Erythroblast (primary cell): ENCODE measurements at regions not wholly inside any gene's neighbourhood (a gene's known extent, or its start where the extent isn't known, plus 50 kb on each side); places are given as distances from the start of the nearest gene placed in this dataset.

Experiments used
- GATA1 ChIP-seq: IDR thresholded peaks from 2 replicates; pipeline ENCODE4 v1.6.1; 2011; ENCODE audit warnings: low read depth, mild to moderate bottlenecking, control low read depth, low read length, moderate library complexity
- POLR2A ChIP-seq: IDR thresholded peaks from 2 replicates; pipeline ENCODE4 v1.6.1; 2011; ENCODE audit warnings: mild to moderate bottlenecking, low read length

GRCh38 chr4:174133551-174133950 is 149.9 kb downstream of the FBXO8 start:
- TF ChIP-seq POLR2A (no peak), GATA1 (no peak)
